ENCODE measurements at regions not wholly inside any gene's neighbourhood (a gene's known extent, or its start where the extent isn't known, plus 50 kb on each side); places are given as distances from the start of the nearest gene placed in this dataset.

GRCh38 chr14:59120921-59121320 is 67.5 kb upstream of the DAAM1 start:
- WGBS, 4 donors: 0 to 72% (median 50%) methylated on average over 1 of the region's 1 CpG
- no peak for DNase-seq
- H3K27me3 ChIP-seq: no peaks in the 10 kb centered on the region
- H3K27ac ChIP-seq: no peak overlapping the region
- intact Hi-C loops (cut with DNase I): no loop called here
- no peaks in the 10 kb centered on the region for H3K4me1 ChIP-seq (replicated peaks in 1 of 2)
- H3K36me3 ChIP-seq (replicated peaks in 1 of 2): no peaks in the 10 kb centered on the region
- no peak for TF ChIP-seq CTCF (IDR thresholded peaks at IDR 0.05)
- H3K9me3 ChIP-seq (replicated peaks in 1 of 3): no peaks in the 10 kb centered on the region
- no peak overlapping the region for H3K4me3 ChIP-seq

GRCh38 chr14:59123531-59123930 is 64.9 kb upstream of the DAAM1 start:
- intact Hi-C loops (cut with DNase I): no loop called here
- TF ChIP-seq POLR2A (IDR thresholded peaks at IDR 0.05) (no peak), CTCF (IDR thresholded peaks at IDR 0.05) (no peak)
- no peaks in the 10 kb centered on the region for H3K9me3 ChIP-seq (replicated peaks in 1 of 3)

GRCh38 chr14:59123975-59124374 is 64.5 kb upstream of the DAAM1 start:
- DNase-seq: no peak
- intact Hi-C loops (cut with DNase I): no loop called here
- Histone ChIP-seq H3K4me3 (no peak overlapping the region), H3K36me3 (replicated peaks in 1 of 2) (no peaks in the 10 kb centered on the region), H3K9me3 (replicated peaks in 1 of 3) (no peaks in the 10 kb centered on the region), H3K4me1 (replicated peaks in 1 of 2) (no peaks in the 10 kb centered on the region), H3K27me3 (no peaks in the 10 kb centered on the region), H3K27ac (no peak overlapping the region)
- TF ChIP-seq POLR2A (IDR thresholded peaks at IDR 0.05) (no peak), CTCF (IDR thresholded peaks at IDR 0.05) (peak in 3 of 6 experiments; percentile 17 to 33 (median 30))
- 33 to 37% (median 35%) methylated on average over 4 of the region's 4 CpGs for WGBS, 4 donors

More at GRCh38 chr14:59123531-59123930, 64.9 kb upstream of the DAAM1 start:
- DNase-seq: peak in 1 of 7 donors; percentile 6
- Histone ChIP-seq H3K27me3 (no peaks in the 10 kb centered on the region), H3K4me3 (no peak overlapping the region), H3K27ac (no peak overlapping the region), H3K36me3 (replicated peaks in 1 of 2) (no peaks in the 10 kb centered on the region), H3K4me1 (replicated peaks in 1 of 2) (no peaks in the 10 kb centered on the region)
- WGBS, 4 donors: 69 to 84% (median 79%) methylated on average over 3 of the region's 3 CpGs

- Histone ChIP-seq H3K4me1 (replicated peaks in 1 of 2) (no peaks in the 10 kb centered on the region), H3K27me3 (peaks cover 4% of the 10 kb centered on the region), H3K36me3 (replicated peaks in 1 of 2) (no peaks in the 10 kb centered on the region), H3K4me3 (no peak overlapping the region), H3K27ac (no peak overlapping the region), H3K9me3 (replicated peaks in 1 of 3) (no peaks in the 10 kb centered on the region)
- WGBS, 4 donors: 49 to 66% (median 58%) methylated on average over 4 of the region's 4 CpGs
- no peak for TF ChIP-seq CTCF (IDR thresholded peaks at IDR 0.05)
- intact Hi-C loops (cut with DNase I): no loop called here
- no peak for DNase-seq
Measured at GRCh38 chr14:59125156-59125555, 63.3 kb upstream of the DAAM1 start.

Data from adrenal gland (tissue), 9 donors.